MCF 10A (cell line): ENCODE measurements at regions not wholly inside any gene's neighbourhood (a gene's known extent, or its start where the extent isn't known, plus 50 kb on each side); places are given as distances from the start of the nearest gene placed in this dataset.

ENCODE experiments used
- BruUV-seq: library from RNA; stranded (reverse); fragments of 400-500 nt; replicated peaks from 2 replicates; lab custom pipeline; 2021; lab: Mats Ljungman, UMichigan
- CTCF ChIA-PET: fragments of 300-600 bp; sonication (Branson Sonifier 250); formaldehyde crosslinking; extraction: SDS; loops from one replicate; lab custom pipeline; 2021; ENCODE audit warnings: antibody characterized with exemption, inconsistent platforms; lab: Yijun Ruan, JAX
- POLR2A ChIA-PET: fragments of 300-600, 350-650 bp; sonication (Branson Sonifier 250); formaldehyde crosslinking; extraction: SDS; loops from one replicate; lab custom pipeline; 2020; ENCODE audit warnings: antibody characterized with exemption, inconsistent platforms; lab: Yijun Ruan, JAX
- DNase-seq: peaks from one replicate; pipeline ENCODE4 v3.0.0-alpha.2; 2018; ENCODE audit not compliant: unreplicated experiment
- H3K27ac Mint-ChIP-seq: one replicate; pipeline ENCODE4 v1.8.0; 2022; ENCODE audit warnings: mild to moderate bottlenecking, low read depth, mixed read lengths; ENCODE audit not compliant: unreplicated experiment
- H3K27me3 Mint-ChIP-seq: one replicate; pipeline ENCODE4 v1.8.0; 2022; ENCODE audit warnings: mixed read lengths; ENCODE audit not compliant: insufficient read depth, unreplicated experiment
- H3K36me3 Mint-ChIP-seq: one replicate; pipeline ENCODE4 v1.8.0; 2022; ENCODE audit warnings: mild to moderate bottlenecking, moderate library complexity, mixed read lengths; ENCODE audit not compliant: insufficient read depth, unreplicated experiment
- H3K4me1 Mint-ChIP-seq: one replicate; pipeline ENCODE4 v1.8.0; 2022; ENCODE audit warnings: mixed read lengths; ENCODE audit not compliant: insufficient read depth, unreplicated experiment
- H3K4me3 Mint-ChIP-seq: one replicate; pipeline ENCODE4 v1.8.0; 2022; ENCODE audit warnings: mild to moderate bottlenecking, moderate library complexity, mixed read lengths; ENCODE audit not compliant: unreplicated experiment
- H3K9me3 Mint-ChIP-seq: one replicate; pipeline ENCODE4 v1.8.0; 2022; ENCODE audit warnings: mixed read lengths; ENCODE audit not compliant: unreplicated experiment
- intact Hi-C: fragments of 100-400 bp; cut with micrococcal nuclease; formaldehyde crosslinking; loops from 2 replicates; pipeline ENCODE4 v1.14.1; 2022
- TF ChIP-seq, protein P1 (sequence below): fragments of 200-600 bp; IDR thresholded peaks from one replicate; pipeline ENCODE4 v1.8.0; 2022; ENCODE audit warnings: antibody characterized with exemption, mild to moderate bottlenecking; ENCODE audit not compliant: unreplicated experiment

GRCh38 chr12:23474438-23474976 lies 475.0 kb downstream of the SOX5 start:
- H3K36me3 Mint-ChIP-seq = no peaks in the 10 kb centered on the region

More at GRCh38 chr12:23474438-23474976, 475.0 kb downstream of the SOX5 start:
- no peak overlapping the region for H3K27ac Mint-ChIP-seq
- POLR2A ChIA-PET = no interaction called here
- TF ChIP-seq, protein P1, sequence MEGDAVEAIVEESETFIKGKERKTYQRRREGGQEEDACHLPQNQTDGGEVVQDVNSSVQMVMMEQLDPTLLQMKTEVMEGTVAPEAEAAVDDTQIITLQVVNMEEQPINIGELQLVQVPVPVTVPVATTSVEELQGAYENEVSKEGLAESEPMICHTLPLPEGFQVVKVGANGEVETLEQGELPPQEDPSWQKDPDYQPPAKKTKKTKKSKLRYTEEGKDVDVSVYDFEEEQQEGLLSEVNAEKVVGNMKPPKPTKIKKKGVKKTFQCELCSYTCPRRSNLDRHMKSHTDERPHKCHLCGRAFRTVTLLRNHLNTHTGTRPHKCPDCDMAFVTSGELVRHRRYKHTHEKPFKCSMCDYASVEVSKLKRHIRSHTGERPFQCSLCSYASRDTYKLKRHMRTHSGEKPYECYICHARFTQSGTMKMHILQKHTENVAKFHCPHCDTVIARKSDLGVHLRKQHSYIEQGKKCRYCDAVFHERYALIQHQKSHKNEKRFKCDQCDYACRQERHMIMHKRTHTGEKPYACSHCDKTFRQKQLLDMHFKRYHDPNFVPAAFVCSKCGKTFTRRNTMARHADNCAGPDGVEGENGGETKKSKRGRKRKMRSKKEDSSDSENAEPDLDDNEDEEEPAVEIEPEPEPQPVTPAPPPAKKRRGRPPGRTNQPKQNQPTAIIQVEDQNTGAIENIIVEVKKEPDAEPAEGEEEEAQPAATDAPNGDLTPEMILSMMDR = no peak
- DNase-seq = no peak
- H3K4me1 Mint-ChIP-seq = no peaks in the 10 kb centered on the region
- no peaks in the 10 kb centered on the region for H3K27me3 Mint-ChIP-seq
- BruUV-seq = no TSS peak
- H3K4me3 Mint-ChIP-seq = no peak overlapping the region
- intact Hi-C loops = no loop called here
- CTCF ChIA-PET = interaction anchor here (0.6 to 0.7 kb wide), 3 partner anchors 21 to 603 kb away, joined by 3 to 4 read pairs (median 4); no protein-coding TSS in a partner anchor
- peaks cover 28% of the 10 kb centered on the region for H3K9me3 Mint-ChIP-seq
